GM23338 (cell line): ENCODE measurements at regions not wholly inside any gene's neighbourhood (a gene's known extent, or its start where the extent isn't known, plus 50 kb on each side); places are given as distances from the start of the nearest gene placed in this dataset.
"Not testable (repeated sequence)": the region's sequence is repeated elsewhere in the genome, so short reads cannot be mapped to it uniquely, and the experiment has no call there.

Experiments used
- CTCF ChIP-seq, 2 experiments: fragments of 200-600 bp in 1 of 2; sonication (generic) in 1 of 2; conservative IDR thresholded peaks; 2 replicates each; pipeline versions ENCODE4 v1.5.1 to v1.6.1; 2016 to 2017; ENCODE audit warnings: antibody characterized with exemption in 2 of 2, low read depth in 2 of 2, mild to moderate bottlenecking in 2 of 2, moderate library complexity in 1 of 2
- EZH2 ChIP-seq: fragments of 200-600 bp; sonication (generic); IDR thresholded peaks from one replicate; pipeline ENCODE4 v1.8.0; 2017; ENCODE audit warnings: antibody characterized with exemption, mild to moderate bottlenecking, low read depth; ENCODE audit not compliant: unreplicated experiment
- JUNB ChIP-seq: IDR thresholded peaks from one replicate; pipeline ENCODE4 v1.6.1; 2016; ENCODE audit warnings: antibody characterized with exemption; ENCODE audit not compliant: unreplicated experiment
- POLR2AphosphoS5 ChIP-seq: IDR thresholded peaks from 2 replicates; pipeline ENCODE4 v1.6.1; 2016; ENCODE audit warnings: antibody characterized with exemption, low read depth

GRCh38 chr9:22508354-22508753 lies 61.7 kb downstream of the DMRTA1 start:
- TF ChIP-seq CTCF (conservative IDR thresholded peaks at IDR 0.05; ENCODE audit: low read depth in 2 of 2); EZH2; POLR2AphosphoS5; JUNB: not testable (repeated sequence)
